Transverse colon (tissue), 4 donors: ENCODE measurements at regions not wholly inside any gene's neighbourhood (a gene's known extent, or its start where the extent isn't known, plus 50 kb on each side); places are given as distances from the start of the nearest gene placed in this dataset.

ENCODE experiments used
- DNase-seq: peaks from one replicate; pipeline ENCODE4 v3.0.0-alpha.2; 2019
- H3K27ac ChIP-seq, 4 donors: fragments of 200-600 bp; sonication (generic); 2 replicates each; pipeline ENCODE4 v1.5.1; 2016 to 2018; ENCODE audit warnings: inconsistent platforms in 4 of 4
- H3K27me3 ChIP-seq: fragments of 200-600 bp; sonication (generic); 2 replicates; pipeline ENCODE4 v1.5.1; 2017; ENCODE audit warnings: inconsistent platforms
- H3K36me3 ChIP-seq, 4 donors: fragments of 200-600 bp; sonication (generic); 2 replicates each; pipeline ENCODE4 v1.5.1; 2017 to 2019; ENCODE audit warnings: inconsistent platforms in 4 of 4
- H3K4me1 ChIP-seq, 4 donors: fragments of 200-600 bp; sonication (generic); 2 replicates each; pipeline ENCODE4 v1.5.1; 2017 to 2020; ENCODE audit warnings: inconsistent platforms in 4 of 4
- H3K4me3 ChIP-seq, 4 donors: fragments of 200-600 bp; sonication (generic); 1 replicate in 1 of 4; 2 replicates in 3 of 4; pipeline versions ENCODE4 v1.5.1 to v1.6.1; 2017 to 2019; ENCODE audit warnings: inconsistent platforms in 4 of 4
- H3K9me3 ChIP-seq, 2 donors: fragments of 200-600 bp; sonication (generic); 2 replicates each; pipeline ENCODE4 v1.5.1; 2017 to 2019; ENCODE audit warnings: inconsistent platforms in 2 of 2
- EP300 ChIP-seq: sonication (generic); formaldehyde crosslinking; IDR thresholded peaks from one replicate; pipeline ENCODE4 v1.6.1; 2017; ENCODE audit warnings: antibody characterized with exemption, low read depth
- POLR2A ChIP-seq: fragments of 450-650 bp; IDR thresholded peaks from one replicate; pipeline ENCODE4 v1.6.1; 2016; ENCODE audit warnings: antibody characterized with exemption, mild to moderate bottlenecking, moderate library complexity
- POLR2AphosphoS5 ChIP-seq, 3 donors: sonication (generic); formaldehyde crosslinking; IDR thresholded peaks; one replicate each; pipeline ENCODE4 v1.6.1; 2016; ENCODE audit warnings: antibody characterized with exemption in 3 of 3
- WGBS, 2 donors: methylation state at CpG; one replicate each; pipeline ENCODE4 v1.1.5; 2018; ENCODE audit warnings: low coverage in 1 of 2; 5-methylcytosine and 5-hydroxymethylcytosine counted together
- in situ Hi-C, 4 donors: fragments of 200-750 bp; cut with MboI; loops; one replicate each; pipeline versions ENCODE4 v1.15.0 to v1.15.1; 2017; ENCODE audit warnings: low sequenced_read_pairs in 3 of 4, low pct_ligation_motif_present in 1 of 4, low pct_unique_long_range_greater_than_20kb in 1 of 4
- intact Hi-C: fragments of 100-400 bp; cut with DNase I; formaldehyde crosslinking; loops from one replicate; pipeline ENCODE4 v1.15.1; 2023; ENCODE audit warnings: low total_unique reads
- TF ChIP-seq, protein P1 (sequence below), 5 experiments: fragments of 200-600 bp in 3 of 5; fragments of 450-650 bp in 2 of 5; sonication (generic) in 3 of 5; IDR thresholded peaks; 1 replicate in 2 of 5; 2 replicates in 3 of 5; pipeline ENCODE4 v1.5.1; 2016 to 2017; ENCODE audit warnings: antibody characterized with exemption in 5 of 5, inconsistent platforms in 3 of 5, mild to moderate bottlenecking in 2 of 5, moderate library complexity in 1 of 5

GRCh38 chr5:103464835-103465484 lies 97.6 kb downstream of the NUDT12 start:
- peaks cover 0 to under 1% (median under 1%) of the 10 kb centered on the region in 4 donors for H3K4me1 ChIP-seq
- H3K27me3 ChIP-seq, result no peaks in the 10 kb centered on the region
- H3K4me3 ChIP-seq, result no peak overlapping the region
- 71 to 82% methylated on average over 5 of the region's 5 CpGs for WGBS, 2 donors
- TF ChIP-seq EP300 (no peak), POLR2AphosphoS5 (IDR thresholded peaks at IDR 0.05) (no peak), POLR2A (no peak)
- TF ChIP-seq, protein P1, sequence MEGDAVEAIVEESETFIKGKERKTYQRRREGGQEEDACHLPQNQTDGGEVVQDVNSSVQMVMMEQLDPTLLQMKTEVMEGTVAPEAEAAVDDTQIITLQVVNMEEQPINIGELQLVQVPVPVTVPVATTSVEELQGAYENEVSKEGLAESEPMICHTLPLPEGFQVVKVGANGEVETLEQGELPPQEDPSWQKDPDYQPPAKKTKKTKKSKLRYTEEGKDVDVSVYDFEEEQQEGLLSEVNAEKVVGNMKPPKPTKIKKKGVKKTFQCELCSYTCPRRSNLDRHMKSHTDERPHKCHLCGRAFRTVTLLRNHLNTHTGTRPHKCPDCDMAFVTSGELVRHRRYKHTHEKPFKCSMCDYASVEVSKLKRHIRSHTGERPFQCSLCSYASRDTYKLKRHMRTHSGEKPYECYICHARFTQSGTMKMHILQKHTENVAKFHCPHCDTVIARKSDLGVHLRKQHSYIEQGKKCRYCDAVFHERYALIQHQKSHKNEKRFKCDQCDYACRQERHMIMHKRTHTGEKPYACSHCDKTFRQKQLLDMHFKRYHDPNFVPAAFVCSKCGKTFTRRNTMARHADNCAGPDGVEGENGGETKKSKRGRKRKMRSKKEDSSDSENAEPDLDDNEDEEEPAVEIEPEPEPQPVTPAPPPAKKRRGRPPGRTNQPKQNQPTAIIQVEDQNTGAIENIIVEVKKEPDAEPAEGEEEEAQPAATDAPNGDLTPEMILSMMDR (IDR thresholded peaks at IDR 0.05), result no peak
- no peak overlapping the region for H3K27ac ChIP-seq
- in situ Hi-C loops, result no loop called here
- intact Hi-C loops, result no loop called here
- no peaks in the 10 kb centered on the region for H3K36me3 ChIP-seq
- H3K9me3 ChIP-seq, result no peaks in the 10 kb centered on the region
- no peak for DNase-seq

- Histone ChIP-seq H3K27ac (no peak overlapping the region), H3K9me3 (no peaks in the 10 kb centered on the region), H3K4me1 (no peaks in the 10 kb centered on the region), H3K4me3 (no peak overlapping the region), H3K36me3 (no peaks in the 10 kb centered on the region), H3K27me3 (no peaks in the 10 kb centered on the region)
- TF ChIP-seq, protein P1 (IDR thresholded peaks at IDR 0.05), result no peak
- no peak for TF ChIP-seq EP300
- no peak for TF ChIP-seq POLR2A
- TF ChIP-seq POLR2AphosphoS5 (IDR thresholded peaks at IDR 0.05), result no peak
- DNase-seq, result no peak
- WGBS, 2 donors, result 88 to 98% methylated on average over 5 of the region's 5 CpGs
- in situ Hi-C loops, result no loop called here
- intact Hi-C loops, result loop anchor here (2.0 kb wide), 1 partner anchor 52 kb away; no protein-coding TSS in a partner anchor
These were observed 99.3 kb downstream of the NUDT12 start for GRCh38 chr5:103463261-103463660.

GRCh38 chr5:103461243-103461642 lies 101.3 kb downstream of the NUDT12 start:
- Histone ChIP-seq H3K4me1 (no peaks in the 10 kb centered on the region), H3K27ac (no peak overlapping the region), H3K4me3 (no peak overlapping the region), H3K9me3 (no peaks in the 10 kb centered on the region), H3K27me3 (no peaks in the 10 kb centered on the region), H3K36me3 (no peaks in the 10 kb centered on the region)
- WGBS, 2 donors, result 33 to 42% methylated on average over 1 of the region's 1 CpG
- in situ Hi-C loops, result no loop called here
- no peak for DNase-seq
- no peak for TF ChIP-seq POLR2AphosphoS5 (IDR thresholded peaks at IDR 0.05)
- TF ChIP-seq, protein P1 (IDR thresholded peaks at IDR 0.05), result no peak
- no peak for TF ChIP-seq POLR2A
- no peak for TF ChIP-seq EP300
- intact Hi-C loops, result no loop called here

GRCh38 chr5:103458497-103459040 lies 104.0 kb downstream of the NUDT12 start:
- Histone ChIP-seq H3K36me3 (no peaks in the 10 kb centered on the region), H3K27ac (no peak overlapping the region), H3K27me3 (no peaks in the 10 kb centered on the region), H3K9me3 (no peaks in the 10 kb centered on the region), H3K4me1 (no peaks in the 10 kb centered on the region), H3K4me3 (no peak overlapping the region)
- 61 to 84% methylated on average over 2 to 3 of the region's 3 CpGs for WGBS, 2 donors
- DNase-seq, result no peak
- intact Hi-C loops, result no loop called here
- in situ Hi-C loops, result no loop called here
- TF ChIP-seq POLR2AphosphoS5 (IDR thresholded peaks at IDR 0.05), result no peak
- TF ChIP-seq POLR2A, result no peak
- no peak for TF ChIP-seq EP300
- TF ChIP-seq, protein P1 (IDR thresholded peaks at IDR 0.05), result no peak
